GM19351 (cell line): ENCODE measurements at regions not wholly inside any gene's neighbourhood (a gene's known extent, or its start where the extent isn't known, plus 50 kb on each side); places are given as distances from the start of the nearest gene placed in this dataset.

Experiments
- ATAC-seq: cut with Tn5 transposase; IDR thresholded peaks from one replicate; pipeline ENCODE4 v1.9.1; 2021; ENCODE audit warnings: mild to moderate bottlenecking, moderate library complexity; ENCODE audit not compliant: unreplicated experiment

GRCh38 chr4:122038896-122039295 lies 87.0 kb upstream of the TRPC3 start:
- no peak for ATAC-seq

- no peak for ATAC-seq
Observed at GRCh38 chr4:122034619-122035018, 82.8 kb upstream of the TRPC3 start.

GRCh38 chr4:122027203-122027602 lies 75.3 kb upstream of the TRPC3 start:
- no peak for ATAC-seq

GRCh38 chr4:122017296-122017695 lies 65.4 kb upstream of the TRPC3 start:
- ATAC-seq: no peak

- no peak for ATAC-seq
Observed at GRCh38 chr4:122015203-122015602, 63.3 kb upstream of the TRPC3 start.

GRCh38 chr4:122012735-122013134 lies 60.9 kb upstream of the TRPC3 start:
- no peak for ATAC-seq

- ATAC-seq: no peak
Observed at GRCh38 chr4:122010610-122011009, 58.8 kb upstream of the TRPC3 start.

- ATAC-seq: no peak
Observed at GRCh38 chr4:122009524-122009923, 57.7 kb upstream of the TRPC3 start.

- ATAC-seq: no peak
Observed at GRCh38 chr4:122007016-122007415, 55.2 kb upstream of the TRPC3 start.

- no peak for ATAC-seq
Observed at GRCh38 chr4:122005064-122005755, 53.4 kb upstream of the TRPC3 start.

- peak; percentile 92 for ATAC-seq
Observed at GRCh38 chr4:122003335-122003734, 51.5 kb upstream of the TRPC3 start.
